ENCODE measurements at regions not wholly inside any gene's neighbourhood (a gene's known extent, or its start where the extent isn't known, plus 50 kb on each side); places are given as distances from the start of the nearest gene placed in this dataset.
A peak's percentile ranks its signal among the peaks of the same experiment; 100 is the strongest.

- TF ChIP-seq, protein P1, sequence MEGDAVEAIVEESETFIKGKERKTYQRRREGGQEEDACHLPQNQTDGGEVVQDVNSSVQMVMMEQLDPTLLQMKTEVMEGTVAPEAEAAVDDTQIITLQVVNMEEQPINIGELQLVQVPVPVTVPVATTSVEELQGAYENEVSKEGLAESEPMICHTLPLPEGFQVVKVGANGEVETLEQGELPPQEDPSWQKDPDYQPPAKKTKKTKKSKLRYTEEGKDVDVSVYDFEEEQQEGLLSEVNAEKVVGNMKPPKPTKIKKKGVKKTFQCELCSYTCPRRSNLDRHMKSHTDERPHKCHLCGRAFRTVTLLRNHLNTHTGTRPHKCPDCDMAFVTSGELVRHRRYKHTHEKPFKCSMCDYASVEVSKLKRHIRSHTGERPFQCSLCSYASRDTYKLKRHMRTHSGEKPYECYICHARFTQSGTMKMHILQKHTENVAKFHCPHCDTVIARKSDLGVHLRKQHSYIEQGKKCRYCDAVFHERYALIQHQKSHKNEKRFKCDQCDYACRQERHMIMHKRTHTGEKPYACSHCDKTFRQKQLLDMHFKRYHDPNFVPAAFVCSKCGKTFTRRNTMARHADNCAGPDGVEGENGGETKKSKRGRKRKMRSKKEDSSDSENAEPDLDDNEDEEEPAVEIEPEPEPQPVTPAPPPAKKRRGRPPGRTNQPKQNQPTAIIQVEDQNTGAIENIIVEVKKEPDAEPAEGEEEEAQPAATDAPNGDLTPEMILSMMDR (conservative IDR thresholded peaks at IDR 0.05; ENCODE audit: control insufficient read depth, insufficient read depth, low read depth, low read length): no peak
- H3K4me3 ChIP-seq (ENCODE audit: control insufficient read depth, low read depth, low read length): no peak overlapping the region
- DNase-seq (ENCODE audit: low read depth): peak; percentile 26
Measured at GRCh38 chr9:86825299-86825698, 122.0 kb downstream of the GAS1 start.

- TF ChIP-seq, protein P1 (conservative IDR thresholded peaks at IDR 0.05; ENCODE audit: control insufficient read depth, insufficient read depth, low read depth, low read length): no peak
- no peak overlapping the region for H3K4me3 ChIP-seq (ENCODE audit: control insufficient read depth, low read depth, low read length)
- peak; percentile 27 for DNase-seq (ENCODE audit: low read depth)
Measured at GRCh38 chr9:86822006-86822801, 125.1 kb downstream of the GAS1 start.

- H3K4me3 ChIP-seq (ENCODE audit: control insufficient read depth, low read depth, low read length): no peak overlapping the region
- DNase-seq (ENCODE audit: low read depth): peak; percentile 44
- TF ChIP-seq, protein P1 (conservative IDR thresholded peaks at IDR 0.05; ENCODE audit: control insufficient read depth, insufficient read depth, low read depth, low read length): no peak
Measured at GRCh38 chr9:86821006-86821845, 126.1 kb downstream of the GAS1 start.

- no peak overlapping the region for H3K4me3 ChIP-seq (ENCODE audit: control insufficient read depth, low read depth, low read length)
- DNase-seq (ENCODE audit: low read depth): no peak
- TF ChIP-seq, protein P1 (conservative IDR thresholded peaks at IDR 0.05; ENCODE audit: control insufficient read depth, insufficient read depth, low read depth, low read length): no peak
Measured at GRCh38 chr9:86819552-86819951, 127.8 kb downstream of the GAS1 start.

- TF ChIP-seq, protein P1 (conservative IDR thresholded peaks at IDR 0.05; ENCODE audit: control insufficient read depth, insufficient read depth, low read depth, low read length): no peak
- DNase-seq (ENCODE audit: low read depth): no peak
- no peak overlapping the region for H3K4me3 ChIP-seq (ENCODE audit: control insufficient read depth, low read depth, low read length)
Measured at GRCh38 chr9:86818636-86819035, 128.7 kb downstream of the GAS1 start.

- TF ChIP-seq, protein P1 (conservative IDR thresholded peaks at IDR 0.05; ENCODE audit: control insufficient read depth, insufficient read depth, low read depth, low read length): no peak
- no peak for DNase-seq (ENCODE audit: low read depth)
Measured at GRCh38 chr9:86816868-86817267, 130.4 kb downstream of the GAS1 start.

More at GRCh38 chr9:86816868-86817267, 130.4 kb downstream of the GAS1 start:
- H3K4me3 ChIP-seq (ENCODE audit: control insufficient read depth, low read depth, low read length): no peak overlapping the region
